Lower leg skin (tissue), 3 donors: ENCODE measurements at regions not wholly inside any gene's neighbourhood (a gene's known extent, or its start where the extent isn't known, plus 50 kb on each side); places are given as distances from the start of the nearest gene placed in this dataset.

Source experiments
- POLR2A ChIP-seq, 2 donors: fragments of 450-650 bp; IDR thresholded peaks; one replicate each; pipeline ENCODE4 v1.6.1; 2016 to 2017; ENCODE audit warnings: antibody characterized with exemption in 2 of 2, mild to moderate bottlenecking in 1 of 2, moderate library complexity in 1 of 2
- TF ChIP-seq, protein P1 (sequence below), 3 donors: fragments of 450-650 bp; IDR thresholded peaks; one replicate each; pipeline ENCODE4 v1.5.1; 2016; ENCODE audit warnings: antibody characterized with exemption in 3 of 3, mild to moderate bottlenecking in 3 of 3, moderate library complexity in 2 of 3

DNA sequence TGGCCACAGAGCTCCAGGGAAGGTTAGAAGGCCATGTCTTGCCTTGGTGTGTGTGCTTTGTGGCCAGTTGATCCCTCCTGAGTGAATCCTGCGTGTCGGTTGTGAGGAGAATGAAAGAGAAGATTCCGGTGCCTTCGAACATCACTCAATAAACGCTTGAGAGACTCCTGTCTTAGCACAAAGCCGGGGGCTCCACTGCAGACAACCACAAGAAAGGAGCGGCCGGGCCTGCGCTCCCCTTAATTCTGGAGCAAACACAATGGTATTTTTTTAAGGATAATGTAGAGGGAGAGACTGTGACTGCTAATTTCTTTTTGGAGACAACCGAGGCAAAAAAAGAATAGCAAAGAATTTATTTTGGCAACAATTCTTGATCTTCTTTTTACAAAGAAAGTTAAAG, 286.8 kb upstream of the SHH start:
- TF ChIP-seq, protein P1, sequence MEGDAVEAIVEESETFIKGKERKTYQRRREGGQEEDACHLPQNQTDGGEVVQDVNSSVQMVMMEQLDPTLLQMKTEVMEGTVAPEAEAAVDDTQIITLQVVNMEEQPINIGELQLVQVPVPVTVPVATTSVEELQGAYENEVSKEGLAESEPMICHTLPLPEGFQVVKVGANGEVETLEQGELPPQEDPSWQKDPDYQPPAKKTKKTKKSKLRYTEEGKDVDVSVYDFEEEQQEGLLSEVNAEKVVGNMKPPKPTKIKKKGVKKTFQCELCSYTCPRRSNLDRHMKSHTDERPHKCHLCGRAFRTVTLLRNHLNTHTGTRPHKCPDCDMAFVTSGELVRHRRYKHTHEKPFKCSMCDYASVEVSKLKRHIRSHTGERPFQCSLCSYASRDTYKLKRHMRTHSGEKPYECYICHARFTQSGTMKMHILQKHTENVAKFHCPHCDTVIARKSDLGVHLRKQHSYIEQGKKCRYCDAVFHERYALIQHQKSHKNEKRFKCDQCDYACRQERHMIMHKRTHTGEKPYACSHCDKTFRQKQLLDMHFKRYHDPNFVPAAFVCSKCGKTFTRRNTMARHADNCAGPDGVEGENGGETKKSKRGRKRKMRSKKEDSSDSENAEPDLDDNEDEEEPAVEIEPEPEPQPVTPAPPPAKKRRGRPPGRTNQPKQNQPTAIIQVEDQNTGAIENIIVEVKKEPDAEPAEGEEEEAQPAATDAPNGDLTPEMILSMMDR (IDR thresholded peaks at IDR 0.05), result no peak
- TF ChIP-seq POLR2A (IDR thresholded peaks at IDR 0.05), result no peak
